ENCODE measurements at regions not wholly inside any gene's neighbourhood (a gene's known extent, or its start where the extent isn't known, plus 50 kb on each side); places are given as distances from the start of the nearest gene placed in this dataset.

- ChIA-PET CTCF (no interaction called here), POLR2A (no interaction called here)
- Histone ChIP-seq H3K9me3 (replicated peaks; ENCODE audit: control insufficient read depth, insufficient read depth, low read length) (no peaks in the 10 kb centered on the region), H3K79me2 (ENCODE audit: control insufficient read depth, insufficient read depth, low read length) (no peaks in the 10 kb centered on the region), H3K9ac (replicated peaks; ENCODE audit: extremely low read depth, insufficient read depth, low read length) (no peak overlapping the region), H2AFZ (ENCODE audit: low read depth, low read length) (no peak overlapping the region), H3K27ac (ENCODE audit: insufficient read depth, low read depth, low read length) (no peak overlapping the region), H3K27me3 (ENCODE audit: control insufficient read depth in 2 of 2, insufficient read depth in 2 of 2, low read length in 2 of 2) (no peaks in the 10 kb centered on the region), H3K4me2 (ENCODE audit: insufficient read depth, low read length) (no peak overlapping the region), H4K20me1 (replicated peaks; ENCODE audit: control insufficient read depth, extremely low read depth, insufficient read depth, low read length) (no peaks in the 10 kb centered on the region), H3K4me3 (replicated peaks in 1 of 3; ENCODE audit: insufficient read depth in 1 of 3, low read depth in 1 of 3, low read length in 3 of 3) (no peak overlapping the region), H3K9me1 (replicated peaks; ENCODE audit: control insufficient read depth, extremely low read depth, insufficient read depth, low read length) (no peaks in the 10 kb centered on the region), H3K36me3 (ENCODE audit: control insufficient read depth in 2 of 2, extremely low read depth in 1 of 2, insufficient read depth in 2 of 2, low read length in 2 of 2) (no peaks in the 10 kb centered on the region), H3K4me1 (ENCODE audit: control insufficient read depth, extremely low read depth, insufficient read depth, low read length) (no peaks in the 10 kb centered on the region)
- FAIRE-seq (no peak), DNase-seq (ENCODE audit: low read depth, low spot score) (no peak)
- no TSS peak for BruUV-seq (replicated peaks)
- dilution Hi-C loops (cut with MboI; ENCODE audit: extremely low pct_ligation_motif_present, low sequenced_read_pairs), result no loop called here
- TF ChIP-seq FOS (IDR thresholded peaks at IDR 0.05; ENCODE audit: borderline replicate concordance, insufficient read depth, low read length), result no peak
- no peak for TF ChIP-seq GATA2 (IDR thresholded peaks at IDR 0.05; ENCODE audit: insufficient read depth, insufficient read length, low read depth, low read length)
- no peak for TF ChIP-seq JUN (IDR thresholded peaks at IDR 0.05; ENCODE audit: borderline replicate concordance, insufficient read depth, insufficient read length, low read depth)
- no peak for TF ChIP-seq EZH2 (IDR thresholded peaks at IDR 0.05; ENCODE audit: borderline replicate concordance, low read depth, low read length, severe bottlenecking)
- TF ChIP-seq CTCF (IDR thresholded peaks at IDR 0.05; ENCODE audit: extremely low read depth in 1 of 2, insufficient read depth in 1 of 2, low read depth in 1 of 2, low read length in 2 of 2), result no peak
- no peak for TF ChIP-seq POLR2A (IDR thresholded peaks at IDR 0.05; ENCODE audit: low read depth, low read length)
- no peak for TF ChIP-seq MYC (IDR thresholded peaks at IDR 0.05; ENCODE audit: low read depth, low read length)
- TF ChIP-seq POLR2AphosphoS5 (IDR thresholded peaks at IDR 0.05; ENCODE audit: insufficient read depth, low read depth, low read length), result no peak
- TF ChIP-seq MAX (IDR thresholded peaks at IDR 0.05; ENCODE audit: insufficient read depth, insufficient read length), result no peak
- intact Hi-C loops (cut with micrococcal nuclease), result no loop called here
Measured at GRCh38 chr9:28394774-28395173, 821.5 kb upstream of the C9orf72 start.
